ENCODE measurements at regions not wholly inside any gene's neighbourhood (a gene's known extent, or its start where the extent isn't known, plus 50 kb on each side); places are given as distances from the start of the nearest gene placed in this dataset.

GRCh38 chr2:71898375-71898774 is 249.3 kb downstream of the CYP26B1 start:
- Histone ChIP-seq H3K36me3 (ENCODE audit: insufficient read depth) (no peaks in the 10 kb centered on the region), H3K4me1 (ENCODE audit: low read depth, poor library complexity, severe bottlenecking) (no peaks in the 10 kb centered on the region), H3K9ac (no peak overlapping the region), H3K4me3 (IDR thresholded peaks at IDR 0.05; ENCODE audit: insufficient read depth, low read depth, low read length) (no peak overlapping the region), H3K79me2 (ENCODE audit: insufficient read depth, low read depth) (no peaks in the 10 kb centered on the region), H4K20me1 (ENCODE audit: insufficient read depth) (no peaks in the 10 kb centered on the region), H3K4me2 (no peak overlapping the region), H3K27me3 (ENCODE audit: insufficient read depth, low read depth) (no peaks in the 10 kb centered on the region), H2AFZ (ENCODE audit: low read depth) (no peak overlapping the region), H3K27ac (no peak overlapping the region)
- no peak for TF ChIP-seq CTCF (conservative IDR thresholded peaks at IDR 0.05; ENCODE audit: low read depth, low read length)

GRCh38 chr2:71897836-71898235 is 249.8 kb downstream of the CYP26B1 start:
- no peak overlapping the region for H2AFZ ChIP-seq (ENCODE audit: low read depth)
- H3K27ac ChIP-seq = no peak overlapping the region
- no peak overlapping the region for H3K4me3 ChIP-seq (IDR thresholded peaks at IDR 0.05; ENCODE audit: insufficient read depth, low read depth, low read length)
- H4K20me1 ChIP-seq (ENCODE audit: insufficient read depth) = no peaks in the 10 kb centered on the region
- no peaks in the 10 kb centered on the region for H3K27me3 ChIP-seq (ENCODE audit: insufficient read depth, low read depth)
- no peaks in the 10 kb centered on the region for H3K79me2 ChIP-seq (ENCODE audit: insufficient read depth, low read depth)
- no peak for TF ChIP-seq CTCF (conservative IDR thresholded peaks at IDR 0.05; ENCODE audit: low read depth, low read length)
- no peaks in the 10 kb centered on the region for H3K36me3 ChIP-seq (ENCODE audit: insufficient read depth)
- H3K9ac ChIP-seq = no peak overlapping the region
- no peak overlapping the region for H3K4me2 ChIP-seq
- H3K4me1 ChIP-seq (ENCODE audit: low read depth, poor library complexity, severe bottlenecking) = no peaks in the 10 kb centered on the region

GRCh38 chr2:71897137-71897480 is 250.6 kb downstream of the CYP26B1 start:
- Histone ChIP-seq H3K4me2 (no peak overlapping the region), H3K4me1 (ENCODE audit: low read depth, poor library complexity, severe bottlenecking) (no peaks in the 10 kb centered on the region), H3K27ac (no peak overlapping the region), H3K4me3 (IDR thresholded peaks at IDR 0.05; ENCODE audit: insufficient read depth, low read depth, low read length) (no peak overlapping the region), H2AFZ (ENCODE audit: low read depth) (no peak overlapping the region), H4K20me1 (ENCODE audit: insufficient read depth) (no peaks in the 10 kb centered on the region), H3K36me3 (ENCODE audit: insufficient read depth) (no peaks in the 10 kb centered on the region), H3K27me3 (ENCODE audit: insufficient read depth, low read depth) (no peaks in the 10 kb centered on the region), H3K79me2 (ENCODE audit: insufficient read depth, low read depth) (no peaks in the 10 kb centered on the region), H3K9ac (no peak overlapping the region)
- no peak for TF ChIP-seq CTCF (conservative IDR thresholded peaks at IDR 0.05; ENCODE audit: low read depth, low read length)

GRCh38 chr2:71896385-71897136 is 251.1 kb downstream of the CYP26B1 start:
- Histone ChIP-seq H2AFZ (ENCODE audit: low read depth) (no peak overlapping the region), H3K27me3 (ENCODE audit: insufficient read depth, low read depth) (no peaks in the 10 kb centered on the region), H3K27ac (no peak overlapping the region), H3K4me2 (no peak overlapping the region), H3K4me1 (ENCODE audit: low read depth, poor library complexity, severe bottlenecking) (no peaks in the 10 kb centered on the region), H3K4me3 (IDR thresholded peaks at IDR 0.05; ENCODE audit: insufficient read depth, low read depth, low read length) (no peak overlapping the region), H4K20me1 (ENCODE audit: insufficient read depth) (no peaks in the 10 kb centered on the region), H3K9ac (no peak overlapping the region), H3K36me3 (ENCODE audit: insufficient read depth) (no peaks in the 10 kb centered on the region), H3K79me2 (ENCODE audit: insufficient read depth, low read depth) (no peaks in the 10 kb centered on the region)
- TF ChIP-seq CTCF (conservative IDR thresholded peaks at IDR 0.05; ENCODE audit: low read depth, low read length) = no peak
